Right hindlimb (tissue), 1 donor: ENCODE measurements at regions not wholly inside any gene's neighbourhood (a gene's known extent, or its start where the extent isn't known, plus 50 kb on each side); places are given as distances from the start of the nearest gene placed in this dataset.
"Not testable (repeated sequence)": the region's sequence is repeated elsewhere in the genome, so short reads cannot be mapped to it uniquely, and the experiment has no call there.

ENCODE experiments used
- DNase-seq: peaks from one replicate; pipeline ENCODE4 v3.0.0-alpha.2; 2018

DNA sequence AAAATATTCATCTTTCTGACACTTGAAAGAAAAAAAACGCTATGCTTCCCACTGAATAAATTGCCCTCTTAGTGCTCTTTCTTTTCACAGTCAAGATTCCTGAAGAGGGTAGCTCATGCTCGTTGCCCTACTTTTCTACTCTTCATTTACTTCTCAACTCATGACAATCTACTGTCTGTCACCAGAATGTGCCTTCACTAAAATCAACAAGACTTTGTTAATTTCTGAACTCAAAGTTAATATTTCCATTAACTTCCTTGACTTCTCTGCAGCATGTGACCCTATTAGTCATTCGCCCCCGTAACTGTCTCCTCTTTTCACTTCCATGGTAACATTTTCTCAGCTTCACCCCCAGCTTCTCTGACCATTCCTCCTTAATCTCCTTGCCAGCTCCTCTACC lies 98.9 kb upstream of the MAPRE2 start:
- DNase-seq: no peak

DNA sequence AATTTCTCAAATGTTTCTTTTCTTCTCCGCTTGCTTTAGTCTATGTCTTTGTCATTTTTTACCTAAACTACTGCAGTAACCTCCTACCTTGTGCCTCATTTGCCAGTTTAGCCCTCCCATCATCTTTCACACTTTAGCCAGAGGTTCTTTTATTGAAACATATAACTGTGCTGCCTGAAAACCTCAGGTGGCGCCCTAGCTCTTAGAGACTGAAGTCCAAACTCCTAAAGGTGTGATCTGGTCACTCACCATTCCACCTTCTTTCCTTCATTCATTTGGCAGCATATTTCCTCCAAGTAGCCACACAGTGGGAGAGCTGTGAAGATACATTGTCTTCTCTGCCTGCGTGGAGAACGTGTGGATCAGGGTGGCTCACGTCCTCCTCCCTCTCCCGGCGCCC lies 98.2 kb upstream of the MAPRE2 start:
- no peak for DNase-seq

DNA sequence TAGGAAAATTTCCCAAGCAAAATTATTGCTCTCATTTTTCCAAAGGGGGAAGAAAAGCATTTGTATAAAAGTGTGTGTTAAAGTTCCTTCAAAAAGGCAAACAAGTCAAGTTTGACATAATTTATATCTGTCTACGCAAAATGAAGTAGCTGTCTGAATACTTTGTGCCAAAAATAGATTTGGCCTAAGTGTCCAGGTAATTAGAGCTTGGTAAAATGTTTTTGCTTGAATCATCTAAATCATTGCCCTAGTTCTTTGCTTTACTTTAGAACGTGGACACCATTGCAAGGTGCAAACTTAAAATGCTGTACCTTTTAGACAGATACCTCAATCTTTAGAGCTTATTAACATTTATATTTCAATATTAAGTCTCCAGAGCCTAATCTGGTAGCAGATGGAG lies 97.6 kb upstream of the MAPRE2 start:
- no peak for DNase-seq

DNA sequence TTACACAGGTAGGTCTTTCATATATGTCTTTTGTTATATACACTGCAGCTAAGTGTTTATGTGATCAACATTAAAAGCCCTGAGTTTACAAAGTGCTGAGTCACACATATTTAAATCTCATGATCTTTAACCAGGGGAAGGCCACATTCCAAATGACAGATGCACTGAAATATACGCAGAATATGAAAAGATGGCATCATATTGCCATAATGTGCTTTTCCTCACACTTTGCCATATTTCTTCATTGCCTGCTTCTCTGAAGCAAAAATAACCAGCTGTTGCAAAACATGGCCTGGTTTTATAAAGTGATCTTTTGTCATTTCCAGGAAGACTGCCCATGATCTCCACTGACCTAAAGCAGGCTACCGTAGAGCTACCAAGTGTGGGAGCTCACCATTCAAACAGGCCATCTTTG lies 93.5 kb upstream of the MAPRE2 start:
- no peak for DNase-seq

DNA sequence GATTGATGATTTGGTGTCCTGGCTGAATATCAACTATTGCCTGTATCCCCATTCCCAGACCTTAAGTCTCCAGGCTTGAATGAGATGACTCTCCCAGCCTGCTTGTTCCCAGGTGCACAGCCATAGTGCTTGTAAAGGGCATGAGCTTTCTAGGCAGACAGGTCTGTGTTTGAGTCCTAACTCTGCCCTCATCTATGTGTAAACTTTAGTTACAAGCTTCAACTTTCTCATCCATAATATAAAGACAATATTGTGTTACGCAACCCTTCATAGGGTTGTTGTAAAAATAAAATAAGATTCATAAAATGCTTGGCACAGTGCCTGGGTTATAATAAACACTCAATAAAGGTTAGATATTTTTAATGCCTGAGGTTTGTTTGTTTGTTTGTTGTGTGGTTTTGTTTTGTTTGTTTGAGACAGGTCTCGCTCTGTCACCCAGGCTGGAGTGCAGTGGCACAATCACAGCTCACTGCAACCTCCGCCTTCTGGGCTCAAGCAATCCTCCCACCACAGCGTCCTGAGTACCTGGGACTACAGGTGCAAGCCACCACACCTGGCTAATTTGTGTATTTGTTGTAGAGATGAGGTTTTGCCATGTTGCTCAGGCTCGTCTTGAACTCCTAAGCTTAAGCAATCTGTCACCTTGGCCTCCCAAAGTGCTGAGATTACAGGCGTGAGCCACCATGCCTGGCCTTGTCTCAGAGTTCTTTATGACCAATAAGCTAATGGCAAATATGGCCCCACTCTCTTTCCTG lies 89.4 kb upstream of the MAPRE2 start:
- no peak for DNase-seq

DNA sequence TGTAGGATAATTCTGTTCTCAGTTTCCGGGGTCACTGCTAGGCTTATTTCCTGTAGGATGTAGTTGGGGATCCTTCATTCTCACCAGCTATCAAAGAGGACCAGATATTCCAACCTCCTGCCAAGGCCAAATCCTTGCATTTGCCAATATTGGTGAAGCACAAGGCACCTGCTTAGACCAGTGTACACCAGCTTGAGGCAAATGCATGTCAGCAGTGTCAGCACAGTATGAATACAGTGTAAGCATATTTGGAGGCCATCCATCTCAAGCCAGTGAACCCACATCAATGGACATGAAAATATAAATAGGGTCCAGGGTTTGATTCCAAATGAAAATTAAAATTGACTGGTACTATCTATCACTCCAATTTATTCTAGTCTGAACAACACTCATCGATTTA lies 88.0 kb upstream of the MAPRE2 start:
- no peak for DNase-seq

DNA sequence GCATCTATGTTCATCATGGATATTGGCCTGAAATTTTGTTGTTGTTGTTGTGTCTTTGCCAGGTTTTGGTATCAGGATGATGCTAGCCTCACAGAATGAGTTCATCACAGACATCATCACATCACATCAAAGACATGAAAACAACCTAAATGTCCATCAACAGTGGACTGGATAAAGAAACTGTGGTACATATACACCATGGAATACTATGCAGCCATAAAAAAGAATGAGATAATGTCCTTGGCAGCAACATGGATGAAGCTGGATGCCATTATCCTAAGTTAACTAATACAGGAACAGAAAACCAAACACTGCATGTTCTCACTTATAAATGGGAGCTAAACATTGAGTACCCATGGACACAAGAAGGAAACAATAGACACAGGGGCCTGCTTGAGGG lies 85.7 kb upstream of the MAPRE2 start:
- DNase-seq: not testable (repeated sequence)

DNA sequence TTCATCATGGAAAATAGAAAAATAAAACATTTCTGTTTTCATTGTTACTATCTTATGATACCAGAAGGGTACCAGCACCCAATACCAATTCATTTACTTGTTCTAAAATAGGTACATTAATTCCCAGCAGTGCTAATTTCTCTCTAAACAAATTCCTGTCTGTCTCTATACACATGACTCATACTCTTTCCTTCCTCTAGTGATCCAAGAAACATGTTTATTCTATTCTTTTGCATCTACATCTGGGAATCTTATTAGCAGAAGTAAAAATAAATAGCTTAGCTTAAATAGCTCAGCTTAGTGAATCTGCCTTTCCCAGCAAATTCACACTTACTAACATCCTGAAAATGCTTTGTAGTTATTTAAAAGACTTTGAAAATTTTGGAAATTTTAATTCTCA lies 84.5 kb upstream of the MAPRE2 start:
- no peak for DNase-seq

DNA sequence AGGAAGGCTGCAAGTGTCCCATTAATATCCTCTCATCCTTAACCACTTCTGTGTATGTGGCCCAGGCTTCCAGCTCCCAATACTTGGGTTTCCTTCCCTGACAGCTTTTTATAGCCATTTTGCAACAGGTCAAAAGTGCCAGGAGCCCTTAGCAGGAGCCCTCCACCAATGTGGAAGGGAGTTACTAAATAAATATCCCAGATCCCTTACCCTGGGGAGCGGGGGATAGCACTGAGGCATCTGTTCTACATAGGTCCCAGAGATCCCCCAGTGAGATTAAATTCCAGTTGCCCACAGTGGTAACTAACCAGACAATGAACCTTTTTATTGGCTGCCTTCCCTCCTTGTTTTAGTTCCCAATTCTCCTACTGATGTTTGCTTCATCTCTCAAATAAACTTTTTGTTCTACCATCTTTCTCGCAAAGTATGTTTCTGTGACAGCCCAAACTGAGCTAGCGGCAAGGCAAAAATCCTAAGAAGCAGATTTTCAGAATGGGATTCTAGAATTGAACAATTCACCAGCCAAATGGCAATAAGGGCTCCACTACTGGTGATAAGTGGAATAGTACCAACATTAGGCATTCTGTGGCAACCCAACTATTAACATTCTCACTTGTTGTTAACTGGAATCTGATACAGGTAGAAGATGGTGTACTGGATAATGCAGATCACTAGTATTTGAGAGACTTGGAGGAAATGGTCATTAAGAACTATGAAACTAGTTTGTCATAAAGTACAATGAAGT lies 83.9 kb upstream of the MAPRE2 start:
- no peak for DNase-seq

DNA sequence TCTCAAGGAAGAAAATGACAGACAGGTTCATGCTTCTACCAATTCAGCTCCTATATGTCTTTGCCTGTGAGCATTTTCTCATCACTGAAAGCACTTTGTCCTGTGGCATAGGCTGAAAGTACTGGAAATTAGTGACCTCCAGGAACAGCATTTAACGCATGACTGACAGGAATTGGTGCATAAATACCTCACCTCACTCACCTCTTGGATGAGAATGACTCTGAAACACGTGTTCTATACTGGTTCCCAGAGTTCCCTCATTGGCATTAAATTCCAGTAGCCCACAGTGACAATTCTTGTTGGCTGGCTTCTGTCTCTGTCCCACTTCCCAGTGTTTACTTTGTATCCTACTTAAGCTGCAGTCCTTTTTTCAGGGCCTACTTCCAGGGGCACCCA lies 83.4 kb upstream of the MAPRE2 start:
- no peak for DNase-seq

DNA sequence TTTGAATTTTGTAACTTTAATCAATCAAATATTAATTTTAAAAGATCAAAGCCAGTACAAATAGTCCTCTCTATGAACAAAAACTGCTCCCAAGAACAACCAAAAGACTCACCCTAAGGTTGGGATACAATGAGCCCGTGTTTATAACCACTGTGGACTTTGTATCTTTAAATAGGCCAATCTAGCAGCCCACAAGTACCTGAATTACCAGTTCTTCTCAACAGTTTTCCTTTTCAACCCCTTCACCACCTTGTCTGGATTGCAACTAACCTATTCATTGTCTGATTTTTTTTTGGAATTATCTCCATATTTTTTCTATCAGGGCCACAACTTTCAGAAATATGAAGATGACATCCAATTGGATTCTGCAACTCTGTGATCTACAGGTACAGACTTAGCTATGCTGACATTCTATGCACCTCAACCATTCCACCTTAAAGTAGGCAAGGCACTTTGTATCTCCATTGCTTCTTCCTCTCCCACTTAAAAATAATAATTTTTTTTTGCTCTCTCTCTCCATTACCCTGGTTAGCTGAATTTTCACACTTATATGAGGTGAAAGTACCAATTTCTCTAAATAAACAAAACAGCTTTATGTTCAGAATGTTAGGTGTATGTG lies 81.9 kb upstream of the MAPRE2 start:
- no peak for DNase-seq

DNA sequence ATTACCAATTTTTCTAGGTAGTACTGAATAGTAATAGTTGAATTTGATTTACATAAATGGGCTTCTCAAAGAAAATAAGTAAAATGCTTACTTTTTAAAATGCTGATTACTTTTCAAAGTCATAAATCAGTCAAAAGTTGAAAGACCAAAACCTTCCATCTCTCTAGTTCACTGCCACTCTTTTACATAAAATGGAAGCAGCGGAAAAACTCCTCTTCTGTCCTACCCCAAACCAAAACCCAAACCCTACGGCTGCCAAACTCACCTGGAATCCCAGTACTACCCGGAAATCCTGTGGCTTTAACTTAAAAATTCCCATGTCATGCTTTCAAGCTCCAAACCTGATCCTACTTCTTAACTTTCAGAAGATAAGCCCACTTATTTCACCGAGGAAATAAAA lies 81.2 kb upstream of the MAPRE2 start:
- no peak for DNase-seq

DNA sequence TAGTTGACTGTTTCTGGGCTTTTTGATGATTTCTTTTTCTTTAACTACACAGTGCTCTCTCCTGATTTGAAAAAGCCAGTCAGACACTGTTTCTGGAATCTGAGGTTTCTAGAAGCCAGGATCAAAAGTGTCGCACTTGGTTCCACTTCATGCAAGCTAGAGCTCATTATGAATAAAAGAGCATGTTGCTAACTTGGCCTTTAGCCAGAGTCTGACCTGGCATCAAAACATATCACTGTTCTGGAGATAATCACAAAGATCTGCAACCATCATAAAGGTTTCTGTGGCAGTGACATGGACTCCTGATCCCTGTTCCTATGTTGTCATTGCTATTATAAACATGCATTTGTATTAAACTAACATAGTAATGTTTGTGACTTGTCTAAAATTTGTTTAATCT lies 76.1 kb upstream of the MAPRE2 start:
- no peak for DNase-seq

DNA sequence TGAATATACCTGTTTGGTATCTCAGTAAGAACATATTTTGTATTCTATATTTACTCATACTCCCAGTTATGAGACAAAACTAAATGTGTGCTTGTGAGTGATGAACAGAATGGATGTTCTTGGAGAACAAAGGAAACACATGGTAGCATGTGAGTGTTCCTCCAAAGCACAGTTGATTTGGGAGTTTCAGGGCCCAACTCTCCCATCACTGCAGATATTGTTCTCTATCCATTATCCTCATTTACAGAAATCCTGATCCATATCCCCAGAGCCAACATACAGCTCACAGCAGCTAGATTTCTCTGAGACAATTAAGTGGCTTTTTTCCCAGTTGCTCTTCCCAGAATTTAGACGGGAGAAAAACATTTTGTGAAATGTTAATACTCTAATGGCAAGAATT lies 75.6 kb upstream of the MAPRE2 start:
- DNase-seq: no peak

DNA sequence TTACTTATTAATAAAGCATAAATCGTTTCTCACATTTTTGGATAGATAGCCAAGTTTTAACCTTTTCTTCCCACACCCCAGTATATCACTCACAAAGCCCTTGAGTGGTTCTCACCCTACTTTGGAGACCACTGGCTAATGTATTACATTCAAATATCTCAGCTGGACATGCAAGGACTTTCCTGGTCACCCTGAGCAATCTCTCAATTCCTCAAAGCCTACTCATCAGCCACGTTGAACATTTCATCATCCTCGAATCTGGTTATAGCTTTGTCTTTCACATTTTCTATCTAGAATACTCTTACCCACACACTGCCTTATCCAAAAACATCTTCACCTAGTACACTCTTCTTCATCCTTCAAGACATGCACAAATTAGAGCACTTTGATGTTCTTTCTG lies 71.1 kb upstream of the MAPRE2 start:
- DNase-seq: no peak

DNA sequence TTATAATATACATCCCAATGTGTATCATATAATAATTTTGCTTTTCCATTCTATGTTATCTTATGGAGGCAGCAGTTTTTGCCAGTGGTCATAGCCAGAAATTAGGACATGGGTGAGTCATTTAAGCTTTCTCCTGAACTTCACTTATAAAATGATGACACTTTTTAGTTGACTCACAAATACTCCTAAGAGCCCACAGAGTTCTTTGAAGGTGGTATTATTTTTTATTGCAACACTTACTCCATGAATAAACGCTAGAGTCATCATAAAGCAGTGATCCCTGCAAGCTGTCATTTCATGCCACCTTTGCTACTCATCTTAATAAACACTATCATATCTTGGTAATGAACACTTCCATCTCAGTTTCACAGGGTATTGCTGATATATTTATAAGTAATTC lies 69.9 kb upstream of the MAPRE2 start:
- DNase-seq: no peak

DNA sequence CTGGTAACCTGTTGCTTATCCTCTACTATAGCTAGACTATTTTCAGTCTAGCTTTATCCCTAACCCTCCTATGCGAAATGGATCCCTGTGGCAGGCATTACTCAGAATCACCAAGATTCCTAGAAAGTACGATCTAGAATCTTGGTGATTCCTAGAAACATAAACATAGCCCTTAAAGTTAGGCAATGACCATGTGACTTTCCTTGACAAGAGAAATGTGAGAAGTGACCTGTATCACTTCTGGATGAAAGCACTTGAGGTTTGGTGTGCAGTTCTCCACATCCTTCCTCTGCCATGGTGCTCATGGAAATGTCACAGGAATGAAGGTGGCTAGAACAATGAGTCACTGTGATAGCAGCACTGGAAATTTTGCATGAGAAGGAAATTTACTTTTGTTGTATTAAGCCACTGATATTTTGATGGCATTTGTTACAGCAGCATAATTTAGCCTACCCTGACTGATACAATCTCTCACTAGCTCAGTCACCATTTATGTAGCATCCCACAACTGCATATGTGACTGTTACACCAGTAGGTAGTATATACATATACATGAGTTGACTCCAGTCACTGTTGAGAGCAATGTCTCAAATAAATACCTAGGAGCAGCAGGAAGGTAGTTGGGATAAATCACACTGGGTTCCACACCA lies 68.3 kb upstream of the MAPRE2 start:
- no peak for DNase-seq

DNA sequence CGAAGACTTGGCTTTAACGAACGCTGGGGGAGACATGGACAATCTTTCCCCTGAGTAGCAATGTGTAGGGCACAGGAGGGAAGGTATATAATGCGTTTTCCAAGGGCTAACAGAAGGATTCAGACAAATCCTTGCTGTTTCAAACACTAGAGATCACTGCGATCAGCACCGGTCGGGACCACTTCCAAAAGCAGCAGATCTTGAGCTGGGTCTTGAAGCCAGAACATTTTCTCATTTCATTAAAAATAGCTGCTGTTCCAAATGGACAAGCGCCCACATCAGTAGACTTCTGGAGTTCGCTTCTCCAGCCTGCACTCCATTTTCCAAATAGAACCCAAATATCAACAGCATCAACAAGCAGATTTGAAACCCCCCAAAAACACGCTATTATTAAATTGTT lies 65.1 kb upstream of the MAPRE2 start:
- DNase-seq: peak; percentile 27

DNA sequence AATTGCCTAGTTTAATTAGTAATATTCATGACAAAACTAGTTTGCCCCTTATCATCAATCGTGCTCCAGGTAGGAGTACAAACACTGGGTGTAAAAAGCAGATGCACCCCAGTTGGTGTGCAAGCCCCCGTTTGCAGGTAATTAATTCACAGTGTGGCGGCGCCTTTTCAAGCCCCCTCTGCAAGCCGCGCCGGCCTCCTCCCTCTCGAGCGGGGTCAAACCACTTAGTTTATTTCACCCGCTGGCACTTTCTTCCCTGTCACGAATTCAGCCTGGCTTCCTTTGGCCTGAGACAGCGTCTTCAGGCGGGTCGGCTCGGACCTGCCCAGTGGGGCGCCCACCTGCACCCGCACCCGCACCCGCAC lies 64.7 kb upstream of the MAPRE2 start:
- no peak for DNase-seq

DNA sequence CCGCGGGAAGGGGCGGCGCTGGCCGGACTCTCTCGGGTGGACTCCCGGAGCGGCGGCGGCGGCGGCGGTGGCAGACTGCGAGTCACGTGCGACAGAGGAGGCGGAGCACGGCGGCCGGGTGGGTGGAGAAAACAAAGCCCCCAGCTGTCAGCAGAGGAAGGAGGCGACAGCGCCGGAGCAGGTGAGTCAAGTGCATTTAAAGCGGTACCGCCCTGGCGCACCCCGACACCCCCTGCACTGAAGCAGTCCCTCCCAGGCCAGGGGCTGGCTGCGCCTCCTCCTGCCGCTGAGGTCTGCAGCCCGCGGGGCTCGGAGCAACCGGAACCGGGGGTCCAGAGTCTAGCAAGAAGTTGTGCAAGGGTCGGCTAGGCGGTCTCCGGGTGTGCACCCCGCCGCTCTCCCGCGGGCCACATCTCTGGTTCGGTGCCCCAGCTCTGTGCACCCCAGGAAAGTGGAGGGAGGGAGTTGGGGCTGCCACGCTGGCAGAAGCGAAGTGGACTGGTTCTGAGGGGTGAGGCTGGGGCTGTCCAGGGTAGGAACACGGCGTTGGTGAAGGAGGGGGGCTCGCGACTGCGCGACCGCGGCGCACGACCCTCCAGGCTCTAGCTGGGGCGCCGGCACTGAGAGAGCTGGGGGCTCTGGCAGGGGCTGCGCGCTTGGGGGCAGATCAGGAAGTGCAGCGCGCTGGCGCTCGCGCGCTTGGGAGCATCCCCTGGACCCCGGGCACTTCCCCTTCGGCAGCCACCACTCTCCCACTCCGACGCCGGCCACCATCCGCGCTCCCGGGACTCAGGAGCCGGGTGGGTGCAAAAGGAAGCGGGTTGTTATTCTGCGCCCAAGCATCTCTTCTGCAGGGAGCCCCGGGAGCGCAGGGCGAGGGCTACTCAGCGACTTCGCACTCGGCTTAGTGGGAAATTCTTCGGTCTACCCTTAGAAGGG lies 64.0 kb upstream of the MAPRE2 start:
- DNase-seq: peak; percentile 83

DNA sequence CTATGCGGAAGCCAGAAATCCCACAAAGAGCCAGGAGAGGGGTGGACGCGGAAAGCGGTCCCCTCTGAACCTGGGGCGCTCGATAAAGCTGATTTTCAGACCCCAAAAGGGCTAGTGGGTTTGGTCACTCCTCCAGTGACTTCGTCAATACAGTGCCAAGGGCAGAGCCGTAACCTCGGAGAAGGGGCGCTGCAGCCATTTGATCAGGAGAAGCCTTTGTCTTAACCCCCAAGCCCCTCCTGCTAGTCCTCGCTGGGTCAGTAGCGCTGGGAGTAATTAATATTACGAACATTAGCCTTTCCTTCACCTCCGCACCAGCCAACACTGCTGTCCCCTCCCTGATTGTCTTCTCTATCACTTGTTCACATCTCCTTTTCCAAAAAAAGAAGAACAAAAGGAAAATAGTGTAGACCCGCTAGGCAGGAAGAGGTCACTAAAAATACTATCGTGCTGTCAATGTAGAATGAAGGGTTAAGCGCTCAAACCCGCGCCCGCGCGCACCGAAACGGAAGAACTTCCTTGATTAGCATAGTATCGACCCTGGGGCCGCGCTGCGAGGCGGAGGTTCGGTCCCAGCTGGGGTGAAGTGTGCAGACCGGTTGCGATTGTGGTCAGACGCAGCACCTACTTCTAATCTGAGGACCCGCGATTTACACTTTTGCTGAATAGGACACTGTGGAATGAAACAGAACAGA lies 63.2 kb upstream of the MAPRE2 start:
- peak; percentile 48 for DNase-seq

DNA sequence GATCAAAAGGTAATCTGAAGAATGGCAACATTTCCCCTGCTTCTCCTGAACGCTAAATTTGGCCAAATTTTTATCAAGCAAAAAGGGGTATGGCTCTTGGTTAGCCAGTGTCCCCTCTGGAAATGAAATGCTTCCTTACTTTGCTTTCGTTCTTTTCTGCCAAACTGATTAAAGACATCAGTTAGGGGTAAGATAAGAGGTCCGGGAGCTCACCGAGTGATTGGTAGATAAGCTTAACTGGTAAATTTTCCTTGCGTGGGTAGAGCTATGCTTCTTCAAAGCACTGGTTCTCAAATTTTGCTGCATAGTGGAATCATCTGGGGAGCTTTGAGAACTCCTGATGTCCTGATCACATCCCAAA lies 62.7 kb upstream of the MAPRE2 start:
- DNase-seq: no peak
